ENCODE measurements at regions not wholly inside any gene's neighbourhood (a gene's known extent, or its start where the extent isn't known, plus 50 kb on each side); places are given as distances from the start of the nearest gene placed in this dataset.

DNA sequence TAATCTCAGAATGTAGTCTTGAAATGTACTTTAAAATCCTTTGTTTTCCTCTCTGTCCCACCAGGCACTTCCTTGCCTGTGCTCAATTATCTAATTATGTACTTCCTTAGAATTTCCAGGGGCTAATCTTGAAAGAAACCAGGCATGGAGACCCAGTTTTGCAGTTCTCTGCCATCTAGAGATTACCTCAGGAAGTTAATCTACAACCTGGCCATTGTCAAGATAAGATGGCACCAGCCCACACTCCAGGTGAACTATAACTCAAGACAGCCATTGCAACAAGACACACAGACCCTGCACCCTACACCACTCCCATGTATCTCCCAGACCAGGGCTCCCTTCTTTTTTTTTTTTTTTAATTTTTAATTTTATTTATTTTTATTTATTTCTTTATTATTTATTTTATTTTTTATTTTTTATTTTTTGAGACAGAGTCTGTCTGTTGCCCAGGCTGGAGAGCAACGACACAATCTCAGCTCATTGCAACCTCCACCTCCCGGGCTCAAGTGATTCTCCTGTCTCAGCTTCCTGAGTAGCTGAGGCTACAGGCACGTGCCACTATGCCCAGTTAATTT lies 85.9 kb upstream of the TRIM24 start:
- TF ChIP-seq, protein P1, sequence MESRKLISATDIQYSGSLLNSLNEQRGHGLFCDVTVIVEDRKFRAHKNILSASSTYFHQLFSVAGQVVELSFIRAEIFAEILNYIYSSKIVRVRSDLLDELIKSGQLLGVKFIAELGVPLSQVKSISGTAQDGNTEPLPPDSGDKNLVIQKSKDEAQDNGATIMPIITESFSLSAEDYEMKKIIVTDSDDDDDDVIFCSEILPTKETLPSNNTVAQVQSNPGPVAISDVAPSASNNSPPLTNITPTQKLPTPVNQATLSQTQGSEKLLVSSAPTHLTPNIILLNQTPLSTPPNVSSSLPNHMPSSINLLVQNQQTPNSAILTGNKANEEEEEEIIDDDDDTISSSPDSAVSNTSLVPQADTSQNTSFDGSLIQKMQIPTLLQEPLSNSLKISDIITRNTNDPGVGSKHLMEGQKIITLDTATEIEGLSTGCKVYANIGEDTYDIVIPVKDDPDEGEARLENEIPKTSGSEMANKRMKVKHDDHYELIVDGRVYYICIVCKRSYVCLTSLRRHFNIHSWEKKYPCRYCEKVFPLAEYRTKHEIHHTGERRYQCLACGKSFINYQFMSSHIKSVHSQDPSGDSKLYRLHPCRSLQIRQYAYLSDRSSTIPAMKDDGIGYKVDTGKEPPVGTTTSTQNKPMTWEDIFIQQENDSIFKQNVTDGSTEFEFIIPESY (IDR thresholded peaks at IDR 0.05; ENCODE audit: borderline replicate concordance, low read depth), result no peak
- TF ChIP-seq CTCF (IDR thresholded peaks at IDR 0.05) (no peak), YY1 (IDR thresholded peaks at IDR 0.05; ENCODE audit: low read depth) (no peak), TCF12 (IDR thresholded peaks at IDR 0.05) (no peak)

Data from SK-N-SH (cell line).